Fibroblast of lung (primary cell): ENCODE measurements at regions not wholly inside any gene's neighbourhood (a gene's known extent, or its start where the extent isn't known, plus 50 kb on each side); places are given as distances from the start of the nearest gene placed in this dataset.

Experiments used
- DNase-seq, 2 donors: peaks; one replicate each; pipeline versions ENCODE4 v3.0.0 to v3.0.0-alpha.2; 2010; ENCODE audit warnings: low read depth in 2 of 2
- H2AFZ ChIP-seq: 2 replicates; pipeline ENCODE4 v1.5.1; 2012; ENCODE audit warnings: low read length, control low read depth, inconsistent platforms
- H3K27ac ChIP-seq: 2 replicates; pipeline ENCODE4 v1.5.1; 2011; ENCODE audit warnings: low read length, control low read depth; ENCODE audit not compliant: insufficient read depth
- H3K27me3 ChIP-seq: 2 replicates; pipeline ENCODE4 v1.5.1; 2011; ENCODE audit warnings: mild to moderate bottlenecking, low read length; ENCODE audit not compliant: control insufficient read depth, insufficient read depth
- H3K36me3 ChIP-seq: 2 replicates; pipeline ENCODE4 v1.5.1; 2011; ENCODE audit warnings: low read length; ENCODE audit not compliant: control insufficient read depth, insufficient read depth
- H3K4me1 ChIP-seq: 2 replicates; pipeline ENCODE4 v1.5.1; 2011; ENCODE audit warnings: low read length; ENCODE audit not compliant: control insufficient read depth, insufficient read depth; ENCODE audit errors: extremely low read depth
- H3K4me2 ChIP-seq: 2 replicates; pipeline ENCODE4 v1.5.1; 2011; ENCODE audit warnings: low read length, control low read depth; ENCODE audit not compliant: insufficient read depth; ENCODE audit errors: extremely low read depth
- H3K4me3 ChIP-seq, 4 experiments: fragments of 200-600 bp in 1 of 4; sonication (generic) in 1 of 4; replicated peaks in 1 of 4; 2 replicates each; pipeline ENCODE4 v1.5.1; 2011 to 2016; ENCODE audit warnings: low read length in 4 of 4, low read depth in 3 of 4, mild to moderate bottlenecking in 3 of 4, control low read depth in 2 of 4, inconsistent platforms in 1 of 4, mixed read lengths in 1 of 4; ENCODE audit not compliant: insufficient read depth in 1 of 4; ENCODE audit errors: control extremely low read depth in 1 of 4
- H3K79me2 ChIP-seq: 2 replicates; pipeline ENCODE4 v1.5.1; 2012; ENCODE audit warnings: mild to moderate bottlenecking, low read length, inconsistent platforms; ENCODE audit not compliant: control insufficient read depth, insufficient read depth
- H3K9ac ChIP-seq: 2 replicates; pipeline ENCODE4 v1.5.1; 2011; ENCODE audit warnings: mild to moderate bottlenecking, low read length, control low read depth; ENCODE audit not compliant: insufficient read depth
- H3K9me3 ChIP-seq: 2 replicates; pipeline ENCODE4 v1.5.1; 2012; ENCODE audit warnings: low read depth, low read length; ENCODE audit not compliant: control insufficient read depth, insufficient read depth
- H4K20me1 ChIP-seq: 2 replicates; pipeline ENCODE4 v1.5.1; 2011; ENCODE audit warnings: low read length; ENCODE audit not compliant: control insufficient read depth, insufficient read depth; ENCODE audit errors: extremely low read depth
- CTCF ChIP-seq, 2 donors: IDR thresholded peaks in 1 of 2; conservative IDR thresholded peaks in 1 of 2; 1 replicate in 1 of 2; 2 replicates in 1 of 2; pipeline ENCODE4 v1.5.1; 2011 to 2012; ENCODE audit warnings: low read length in 2 of 2, control low read depth in 1 of 2, inconsistent platforms in 1 of 2, low read depth in 1 of 2, mild to moderate bottlenecking in 1 of 2
- EZH2 ChIP-seq: IDR thresholded peaks from 2 replicates; pipeline ENCODE4 v1.5.1; 2012; ENCODE audit warnings: low read length, control low read depth, mild to moderate bottlenecking; ENCODE audit errors: missing control alignments

GRCh38 chr4:11010624-11011023, 326.1 kb upstream of the CLNK start:
- H3K27ac ChIP-seq: no peak overlapping the region
- H3K9me3 ChIP-seq: no peaks in the 10 kb centered on the region
- TF ChIP-seq EZH2: no peak
- no peak for TF ChIP-seq CTCF (conservative IDR thresholded peaks at IDR 0.05 in 1 of 2, IDR thresholded peaks at IDR 0.05 in 1 of 2; ENCODE audit: low read depth in 1 of 2, low read length in 2 of 2)
- H3K79me2 ChIP-seq: no peaks in the 10 kb centered on the region
- H3K4me3 ChIP-seq: no peak overlapping the region
- H4K20me1 ChIP-seq: no peaks in the 10 kb centered on the region
- no peak overlapping the region for H2AFZ ChIP-seq
- no peak overlapping the region for H3K9ac ChIP-seq
- H3K27me3 ChIP-seq: no peaks in the 10 kb centered on the region
- H3K4me2 ChIP-seq: no peak overlapping the region
- no peak for DNase-seq
- no peaks in the 10 kb centered on the region for H3K4me1 ChIP-seq
- no peaks in the 10 kb centered on the region for H3K36me3 ChIP-seq

- no peaks in the 10 kb centered on the region for H3K36me3 ChIP-seq
- H3K27me3 ChIP-seq: no peaks in the 10 kb centered on the region
- no peaks in the 10 kb centered on the region for H3K9me3 ChIP-seq
- no peaks in the 10 kb centered on the region for H3K79me2 ChIP-seq
- H4K20me1 ChIP-seq: no peaks in the 10 kb centered on the region
- H3K9ac ChIP-seq: no peak overlapping the region
- no peak for DNase-seq
- no peak overlapping the region for H3K4me3 ChIP-seq
- no peak overlapping the region for H2AFZ ChIP-seq
- no peaks in the 10 kb centered on the region for H3K4me1 ChIP-seq
- TF ChIP-seq EZH2 (no peak), CTCF (conservative IDR thresholded peaks at IDR 0.05 in 1 of 2, IDR thresholded peaks at IDR 0.05 in 1 of 2; ENCODE audit: low read depth in 1 of 2, low read length in 2 of 2) (no peak)
- H3K4me2 ChIP-seq: no peak overlapping the region
- no peak overlapping the region for H3K27ac ChIP-seq
Observed at GRCh38 chr4:11009281-11009680, 324.7 kb upstream of the CLNK start.

- Histone ChIP-seq H3K4me3 (no peak overlapping the region), H3K27me3 (no peaks in the 10 kb centered on the region), H4K20me1 (no peaks in the 10 kb centered on the region), H2AFZ (no peak overlapping the region), H3K36me3 (no peaks in the 10 kb centered on the region), H3K9ac (no peak overlapping the region), H3K9me3 (no peaks in the 10 kb centered on the region), H3K4me1 (no peaks in the 10 kb centered on the region), H3K79me2 (no peaks in the 10 kb centered on the region), H3K27ac (no peak overlapping the region), H3K4me2 (no peak overlapping the region)
- TF ChIP-seq CTCF (conservative IDR thresholded peaks at IDR 0.05 in 1 of 2, IDR thresholded peaks at IDR 0.05 in 1 of 2; ENCODE audit: low read depth in 1 of 2, low read length in 2 of 2) (no peak), EZH2 (no peak)
- DNase-seq: no peak
Observed at GRCh38 chr4:11005300-11005699, 320.7 kb upstream of the CLNK start.
